H1 (cell line): ENCODE measurements at regions not wholly inside any gene's neighbourhood (a gene's known extent, or its start where the extent isn't known, plus 50 kb on each side); places are given as distances from the start of the nearest gene placed in this dataset.

Experiments
- CTCF ChIA-PET: fragments of 300-600 bp; sonication (Branson Sonifier 250); formaldehyde crosslinking; loops from one replicate; lab custom pipeline; 2021; ENCODE audit not compliant: partially characterized antibody; lab: Charles Lee
- POLR2A ChIA-PET: fragments of 300-600 bp; sonication (Branson Sonifier 250); formaldehyde crosslinking; loops from one replicate; lab custom pipeline; 2021; ENCODE audit warnings: inconsistent platforms; ENCODE audit not compliant: partially characterized antibody; lab: Charles Lee
- DNase-seq, 2 experiments: peaks; one replicate each; pipeline versions ENCODE4 v3.0.0 to v3.0.0-alpha.2; 2010 to 2022; ENCODE audit warnings: low spot score in 2 of 2, low read depth in 1 of 2, mixed read lengths in 1 of 2
- FAIRE-seq: peaks from 2 replicates; lab custom pipeline; 2011; peaks lifted over from hg19 to GRCh38; lab: Jason Lieb, UNC
- H2AFZ ChIP-seq: 2 replicates; pipeline ENCODE4 v1.8.1; 2012; ENCODE audit warnings: low read length, inconsistent platforms
- H2AK5ac ChIP-seq: 2 replicates; pipeline ENCODE4 v1.6.1; 2013; ENCODE audit warnings: low read depth, low read length
- H2BK120ac ChIP-seq: replicated peaks from 2 replicates; pipeline ENCODE3; 2013; ENCODE audit warnings: low read depth, low read length, inconsistent platforms
- H2BK12ac ChIP-seq: 2 replicates; pipeline ENCODE4 v1.6.1; 2013; ENCODE audit warnings: low read depth, low read length
- H2BK15ac ChIP-seq: 2 replicates; pipeline ENCODE4 v1.6.1; 2013; ENCODE audit warnings: low read length
- H2BK20ac ChIP-seq: 2 replicates; pipeline ENCODE4 v1.6.1; 2013; ENCODE audit warnings: low read length
- H2BK5ac ChIP-seq: 2 replicates; pipeline ENCODE4 v1.6.1; 2013; ENCODE audit warnings: low read depth, low read length
- H3K14ac ChIP-seq: 2 replicates; pipeline ENCODE4 v1.6.1; 2013; ENCODE audit warnings: inconsistent platforms; ENCODE audit not compliant: insufficient read length
- H3K18ac ChIP-seq: 2 replicates; pipeline ENCODE4 v1.6.1; 2013; ENCODE audit warnings: low read length; ENCODE audit errors: extremely low read depth
- H3K23ac ChIP-seq: 2 replicates; pipeline ENCODE4 v1.6.1; 2013; ENCODE audit warnings: inconsistent platforms; ENCODE audit not compliant: insufficient read length
- H3K23me2 ChIP-seq: 2 replicates; pipeline ENCODE4 v1.6.1; 2013; ENCODE audit warnings: low read depth, low read length
- H3K27ac ChIP-seq: 2 replicates; pipeline ENCODE4 v1.6.1; 2011; ENCODE audit warnings: low read depth, low read length, inconsistent platforms
- H3K27me3 ChIP-seq, 4 experiments: replicated peaks in 1 of 4; 1 replicate in 1 of 4; 2 replicates in 3 of 4; pipeline versions ENCODE4 v1.6.1 to v1.8.1; 2011 to 2013; ENCODE audit warnings: low read length in 3 of 4, mild to moderate bottlenecking in 3 of 4, inconsistent platforms in 2 of 4, mixed read lengths in 2 of 4, moderate library complexity in 1 of 4; ENCODE audit not compliant: control insufficient read depth in 3 of 4, insufficient read depth in 3 of 4; ENCODE audit errors: extremely low read depth in 1 of 4
- H3K36me3 ChIP-seq, 4 experiments: 2 replicates each; pipeline versions ENCODE4 v1.6.1 to v1.8.1; 2011 to 2013; ENCODE audit warnings: mild to moderate bottlenecking in 4 of 4, low read length in 3 of 4, moderate library complexity in 2 of 4, control low read depth in 1 of 4, inconsistent platforms in 1 of 4; ENCODE audit not compliant: insufficient read depth in 4 of 4, control insufficient read depth in 2 of 4
- H3K4ac ChIP-seq: replicated peaks from 2 replicates; pipeline ENCODE3; 2013; ENCODE audit warnings: low read length, low read depth, mixed read lengths, inconsistent platforms; ENCODE audit not compliant: insufficient read length
- H3K4me1 ChIP-seq, 4 experiments: replicated peaks in 1 of 4; 1 replicate in 1 of 4; 2 replicates in 3 of 4; pipeline versions ENCODE4 v1.6.1 to v1.8.1; 2011 to 2013; ENCODE audit warnings: low read length in 3 of 4, inconsistent platforms in 2 of 4, mixed read lengths in 1 of 4; ENCODE audit not compliant: insufficient read depth in 4 of 4, control insufficient read depth in 3 of 4
- H3K4me2 ChIP-seq, 2 experiments: 2 replicates each; pipeline versions ENCODE4 v1.6.1 to v1.8.1; 2011 to 2013; ENCODE audit warnings: low read depth in 2 of 2, low read length in 2 of 2, control low read depth in 1 of 2, inconsistent platforms in 1 of 2, mild to moderate bottlenecking in 1 of 2; ENCODE audit not compliant: insufficient read depth in 1 of 2
- H3K4me3 ChIP-seq, 4 experiments: fragments of 200-600, 300-600 bp in 1 of 4; sonication (generic), shearing (Covaris generic), sonication (Bioruptor Twin) in 1 of 4; 2 replicates each; pipeline versions ENCODE4 v1.5.1 to v1.8.1; 2011 to 2016; ENCODE audit warnings: low read length in 4 of 4, low read depth in 3 of 4, control low read depth in 2 of 4, inconsistent platforms in 2 of 4, mild to moderate bottlenecking in 2 of 4, mixed read lengths in 1 of 4, moderate library complexity in 1 of 4; ENCODE audit not compliant: insufficient read depth in 2 of 4; ENCODE audit errors: extremely low read depth in 1 of 4
- H3K56ac ChIP-seq: replicated peaks from 2 replicates; pipeline ENCODE3; 2013; ENCODE audit warnings: low read depth, mild to moderate bottlenecking, mixed read lengths, low read length, inconsistent platforms; ENCODE audit not compliant: insufficient read length
- H3K79me1 ChIP-seq: 2 replicates; pipeline ENCODE4 v1.6.1; 2013; ENCODE audit warnings: low read depth, low read length, control low read depth
- H3K79me2 ChIP-seq, 2 experiments: 2 replicates each; pipeline versions ENCODE4 v1.6.1 to v1.8.1; 2012 to 2013; ENCODE audit warnings: low read length in 2 of 2, mild to moderate bottlenecking in 2 of 2, inconsistent platforms in 1 of 2; ENCODE audit not compliant: insufficient read depth in 2 of 2, control insufficient read depth in 1 of 2
- H3K9ac ChIP-seq, 4 experiments: replicated peaks in 1 of 4; 1 replicate in 1 of 4; 2 replicates in 3 of 4; pipeline versions ENCODE4 v1.6.1 to v1.8.1; 2011 to 2013; ENCODE audit warnings: low read depth in 3 of 4, low read length in 3 of 4, control low read depth in 2 of 4, mild to moderate bottlenecking in 2 of 4, moderate library complexity in 2 of 4, inconsistent platforms in 1 of 4; ENCODE audit errors: extremely low read depth in 1 of 4
- H3K9me3 ChIP-seq, 2 experiments: 2 replicates each; pipeline versions ENCODE4 v1.6.1 to v1.8.1; 2012 to 2013; ENCODE audit warnings: mild to moderate bottlenecking in 2 of 2, moderate library complexity in 2 of 2, control low read depth in 1 of 2, inconsistent platforms in 1 of 2, low read depth in 1 of 2, low read length in 1 of 2, mixed read lengths in 1 of 2; ENCODE audit not compliant: insufficient read depth in 2 of 2
- H4K20me1 ChIP-seq, 2 experiments: replicated peaks in 1 of 2; 2 replicates each; pipeline versions ENCODE3 to v1.8.1; 2011 to 2013; ENCODE audit warnings: inconsistent platforms in 2 of 2, low read length in 2 of 2, mild to moderate bottlenecking in 1 of 2; ENCODE audit not compliant: insufficient read depth in 2 of 2, control insufficient read depth in 1 of 2
- H4K5ac ChIP-seq: 2 replicates; pipeline ENCODE4 v1.6.1; 2013; ENCODE audit warnings: low read length, low read depth, mixed read lengths, inconsistent platforms; ENCODE audit not compliant: insufficient read length
- H4K8ac ChIP-seq: 2 replicates; pipeline ENCODE4 v1.8.0; 2013; ENCODE audit warnings: mild to moderate bottlenecking, moderate library complexity, low read length, inconsistent platforms; ENCODE audit not compliant: insufficient read depth; ENCODE audit errors: extremely low read depth
- H4K91ac ChIP-seq: replicated peaks from 2 replicates; pipeline ENCODE3; 2013; ENCODE audit warnings: low read length, mixed read lengths, inconsistent platforms; ENCODE audit not compliant: insufficient read length
- CBX8 ChIP-seq: fragments of 300-800, 300-1000 bp; sonication (generic); IDR thresholded peaks from 2 replicates; pipeline ENCODE4 v1.7.1; 2016; ENCODE audit warnings: low read depth, low read length, borderline replicate concordance
- CEBPB ChIP-seq: IDR thresholded peaks from 2 replicates; pipeline ENCODE4 v1.6.1; 2012; ENCODE audit warnings: low read depth, low read length
- CTCF ChIP-seq, 3 experiments: IDR thresholded peaks; 1 replicate in 2 of 3; 2 replicates in 1 of 3; pipeline versions ENCODE4 v1.5.1 to v1.6.1; 2011; ENCODE audit warnings: low read length in 3 of 3, mild to moderate bottlenecking in 3 of 3, inconsistent platforms in 2 of 3, low read depth in 1 of 3, moderate library complexity in 1 of 3; ENCODE audit not compliant: insufficient read depth in 1 of 3; ENCODE audit errors: control extremely low read depth in 1 of 3
- E2F6 ChIP-seq: IDR thresholded peaks from 2 replicates; pipeline ENCODE4 v1.6.1; 2012; ENCODE audit warnings: inconsistent platforms
- EP300 ChIP-seq, 2 experiments: IDR thresholded peaks; 1 replicate in 1 of 2; 2 replicates in 1 of 2; pipeline ENCODE4 v1.6.1; 2011 to 2012; ENCODE audit warnings: low read depth in 2 of 2, low read length in 2 of 2, mild to moderate bottlenecking in 2 of 2, borderline replicate concordance in 1 of 2, inconsistent platforms in 1 of 2, moderate library complexity in 1 of 2
- HDAC2 ChIP-seq, 2 experiments: fragments of 300-600 bp in 1 of 2; sonication (generic) in 1 of 2; IDR thresholded peaks; 2 replicates each; pipeline ENCODE4 v1.6.1; 2011 to 2012; ENCODE audit warnings: low read depth in 2 of 2, low read length in 2 of 2, mild to moderate bottlenecking in 2 of 2, moderate library complexity in 2 of 2, borderline replicate concordance in 1 of 2, inconsistent platforms in 1 of 2
- JUND ChIP-seq: IDR thresholded peaks from 2 replicates; pipeline ENCODE4 v1.6.1; 2011; ENCODE audit warnings: mild to moderate bottlenecking, improper control_type of control experiment, low read length
- KDM5A ChIP-seq: fragments of 200-600 bp; IDR thresholded peaks from 2 replicates; pipeline ENCODE4 v1.7.1; 2012; ENCODE audit warnings: mild to moderate bottlenecking, low read length, inconsistent platforms, mixed read lengths
- NRF1 ChIP-seq: IDR thresholded peaks from 2 replicates; pipeline ENCODE4 v1.6.1; 2011; ENCODE audit warnings: mild to moderate bottlenecking, low read depth, low read length, improper control_type of control experiment
- POLR2A ChIP-seq, 2 experiments: IDR thresholded peaks; 1 replicate in 1 of 2; 2 replicates in 1 of 2; pipeline ENCODE4 v1.6.1; 2011; ENCODE audit warnings: low read depth in 2 of 2, low read length in 2 of 2, mild to moderate bottlenecking in 2 of 2; ENCODE audit errors: control extremely low read depth in 1 of 2
- WGBS, 2 experiments: shearing (Covaris generic) in 1 of 2; methylation state at CpG; one replicate each; pipeline versions ENCODE4 v1.1.6 to v1.1.7; 2013 to 2015; ENCODE audit warnings: low lambda C conversion rate in 2 of 2, mixed read lengths in 2 of 2, inconsistent platforms in 1 of 2, low coverage in 1 of 2, missing lambda C conversion rate in 1 of 2; ENCODE audit not compliant: insufficient replicate concordance in 2 of 2, insufficient coverage in 1 of 2, insufficient read length in 1 of 2; ENCODE audit errors: extremely low coverage in 1 of 2, missing lambda C conversion rate in 1 of 2; 5-methylcytosine and 5-hydroxymethylcytosine counted together

DNA sequence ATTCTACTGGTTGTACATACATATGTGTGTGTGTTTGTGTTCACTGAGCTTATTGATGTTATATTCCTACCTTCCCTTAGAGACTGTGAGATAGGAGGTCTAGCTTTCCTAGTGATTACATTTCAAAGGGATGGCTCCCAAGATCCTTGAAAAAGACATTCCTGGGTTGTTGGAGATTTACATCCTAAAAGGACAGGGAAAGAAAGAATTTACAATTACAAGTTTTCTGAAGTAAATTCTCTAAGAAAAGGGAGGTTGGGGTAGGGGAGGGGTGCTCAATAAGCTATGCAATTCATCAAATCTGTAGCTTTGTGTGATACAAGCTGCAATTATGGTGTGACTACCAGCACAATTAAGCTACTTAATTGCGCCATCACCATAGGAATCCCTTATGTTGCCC, 284.3 kb downstream of the NUP35 start:
- Histone ChIP-seq H2BK20ac (no peak overlapping the region; the same call in 1 of the 2 replicates), H3K79me2 (no peaks in the 10 kb centered on the region), H4K8ac (no peak overlapping the region), H3K4me3 (peak overlapping the region in 1 of 4 experiments; percentile 41; a peak in 2 of 8 replicates), H3K4me2 (peak overlapping the region; percentile 62 to 66), H3K27me3 (no peaks in the 10 kb centered on the region), H2BK5ac (no peak overlapping the region; the same call in 1 of the 2 replicates), H3K18ac (no peak overlapping the region), H2BK15ac (no peak overlapping the region), H3K56ac (no peak overlapping the region), H3K79me1 (no peaks in the 10 kb centered on the region), H4K20me1 (no peaks in the 10 kb centered on the region), H3K4ac (no peak overlapping the region), H3K23ac (no peak overlapping the region), H4K5ac (no peak overlapping the region), H3K14ac (no peak overlapping the region), H2AFZ (no peak overlapping the region), H3K4me1 (peaks cover 0 to 10% (median 0%) of the 10 kb centered on the region in 4 experiments; a peak in 1 of 7 replicates), H3K36me3 (peaks cover 0 to 4% (median 1%) of the 10 kb centered on the region in 4 experiments; a peak in 1 of 8 replicates), H3K9me3 (peaks cover 5 to 12% of the 10 kb centered on the region in 2 experiments), H4K91ac (no peak overlapping the region), H3K9ac (no peak overlapping the region), H2AK5ac (no peak overlapping the region), H2BK120ac (peak overlapping the region; percentile 65), H3K27ac (no peak overlapping the region), H3K23me2 (no peaks in the 10 kb centered on the region), H2BK12ac (no peak overlapping the region)
- ChIA-PET CTCF (interaction anchor here (0.5 to 0.7 kb wide), 2 partner anchors 122 to 123 kb away, joined by 3 to 4 read pairs; no protein-coding TSS in a partner anchor), POLR2A (interaction anchor here (1.2 kb wide), 1 partner anchor 270 kb away, joined by 3 read pairs; no protein-coding TSS in a partner anchor)
- FAIRE-seq (peak; percentile 74), DNase-seq (peak in 1 of 2 experiments; percentile 21)
- 0% methylated on average over 1 of the region's 1 CpG; no CpG with 5 or more reads in 1 of the 2 experiments for WGBS, 2 experiments
- TF ChIP-seq CTCF (IDR thresholded peaks at IDR 0.05; ENCODE audit: control extremely low read depth in 1 of 3, insufficient read depth in 1 of 3, low read depth in 1 of 3, low read length in 3 of 3) (no peak), CEBPB (0 out of 2 replicates have a peak, but pooled peaks have one; percentile 4), POLR2A (IDR thresholded peaks at IDR 0.05; ENCODE audit: control extremely low read depth in 1 of 2, low read depth in 2 of 2, low read length in 2 of 2) (no peak), EP300 (IDR thresholded peaks at IDR 0.05; ENCODE audit: borderline replicate concordance in 1 of 2, low read depth in 2 of 2, low read length in 2 of 2) (no peak), E2F6 (no peak), HDAC2 (IDR thresholded peaks at IDR 0.05; ENCODE audit: borderline replicate concordance in 1 of 2, low read depth in 2 of 2, low read length in 2 of 2) (0 out of 4 replicates have a peak, but pooled peaks of 1 of the 2 experiments have one; percentile 27), CBX8 (no peak), JUND (no peak), KDM5A (no peak), NRF1 (no peak)
